GM19324 (cell line): ENCODE measurements at regions not wholly inside any gene's neighbourhood (a gene's known extent, or its start where the extent isn't known, plus 50 kb on each side); places are given as distances from the start of the nearest gene placed in this dataset.

Experiments used
- ATAC-seq: cut with Tn5 transposase; IDR thresholded peaks from one replicate; pipeline ENCODE4 v1.9.1; 2021; ENCODE audit warnings: mild to moderate bottlenecking, moderate library complexity; ENCODE audit not compliant: unreplicated experiment, low FRiP score

DNA sequence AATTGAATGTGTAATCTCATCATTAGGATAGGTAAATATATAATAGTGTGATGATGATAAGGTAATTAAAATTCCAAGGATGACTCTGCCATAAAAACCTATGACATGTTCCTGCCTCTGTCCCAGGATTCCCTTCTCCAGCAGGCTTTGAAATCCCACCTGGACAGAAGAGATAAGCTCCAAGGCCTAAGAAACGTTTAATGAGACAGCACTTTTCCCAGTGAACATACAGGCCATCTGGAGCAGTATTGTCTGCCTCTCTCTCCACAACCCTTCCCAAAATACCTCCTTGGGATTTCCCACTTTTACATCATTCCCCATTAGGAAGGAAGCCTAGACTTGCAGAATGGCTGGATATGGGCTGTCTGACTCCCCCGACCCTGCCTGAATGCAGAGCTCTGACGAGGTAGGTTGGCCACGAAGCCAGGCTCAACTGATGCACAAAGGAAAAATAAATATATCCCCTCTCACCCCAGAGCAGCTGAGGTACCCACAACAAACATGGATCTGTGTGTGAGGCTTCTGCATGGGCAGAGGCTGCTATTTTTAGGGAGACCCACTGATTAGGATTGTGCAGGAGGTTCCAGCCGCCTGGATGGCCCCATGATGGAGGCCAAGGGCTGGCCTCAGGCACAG, 71.0 kb downstream of the TMPRSS5 start:
- ATAC-seq = no peak

DNA sequence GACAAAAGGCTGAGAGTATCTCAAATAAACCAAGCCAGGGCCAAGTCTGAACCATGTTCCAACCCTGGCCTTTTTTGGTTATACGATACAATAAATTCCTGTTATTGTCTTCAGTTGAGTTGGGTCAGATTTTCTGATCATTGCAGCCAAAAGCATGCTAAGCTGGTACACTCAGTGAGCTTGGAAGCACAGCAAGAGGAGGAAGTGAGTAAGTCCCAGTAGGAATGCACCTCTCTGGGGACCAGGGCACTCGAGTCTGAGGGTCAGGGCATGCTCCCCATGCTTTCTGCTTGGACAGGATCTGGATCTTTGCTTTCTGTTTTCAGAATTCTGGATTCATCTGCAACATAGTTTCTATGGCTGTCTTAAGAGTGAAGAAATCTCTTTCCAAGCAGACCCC, 73.1 kb downstream of the TMPRSS5 start:
- no peak for ATAC-seq

DNA sequence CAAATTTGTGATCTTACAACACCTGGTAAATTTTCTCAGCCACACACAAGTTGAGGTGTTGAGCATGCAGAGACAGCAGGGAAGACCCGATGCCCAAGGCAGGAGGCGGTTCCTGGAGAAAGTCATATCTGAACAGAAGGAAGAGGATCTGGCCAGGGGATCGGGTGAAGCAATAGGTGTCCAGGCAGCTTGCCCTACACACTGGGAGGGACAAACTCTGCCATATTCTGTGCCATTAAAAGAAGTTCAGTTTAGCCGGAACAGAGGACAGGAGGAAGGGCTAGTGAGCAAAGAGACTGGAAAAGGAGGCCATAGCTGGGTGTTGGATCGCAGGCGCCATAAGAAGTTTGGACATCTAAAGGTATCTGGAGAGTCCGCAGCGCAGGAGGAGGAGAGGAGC, 76.5 kb downstream of the TMPRSS5 start:
- no peak for ATAC-seq

DNA sequence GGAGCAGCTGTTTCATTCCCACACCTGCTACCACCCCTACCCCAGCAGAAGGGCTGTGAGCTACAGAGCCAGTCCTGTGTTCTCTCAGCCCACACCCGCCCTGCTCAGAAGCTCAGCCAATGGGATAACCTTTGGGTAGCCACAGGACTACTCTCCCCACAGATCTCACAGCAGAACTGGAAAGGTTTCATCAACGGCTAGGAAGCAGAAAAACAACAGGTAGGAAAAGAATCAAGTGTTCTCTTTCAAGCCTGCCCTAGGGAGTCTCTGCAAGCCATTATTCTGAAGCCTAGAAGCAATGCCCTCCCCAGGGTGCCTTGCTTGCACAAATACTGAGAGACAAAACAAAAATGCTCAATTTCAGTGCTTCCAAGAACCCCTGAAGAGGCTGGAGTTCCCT, 77.2 kb downstream of the TMPRSS5 start:
- no peak for ATAC-seq

DNA sequence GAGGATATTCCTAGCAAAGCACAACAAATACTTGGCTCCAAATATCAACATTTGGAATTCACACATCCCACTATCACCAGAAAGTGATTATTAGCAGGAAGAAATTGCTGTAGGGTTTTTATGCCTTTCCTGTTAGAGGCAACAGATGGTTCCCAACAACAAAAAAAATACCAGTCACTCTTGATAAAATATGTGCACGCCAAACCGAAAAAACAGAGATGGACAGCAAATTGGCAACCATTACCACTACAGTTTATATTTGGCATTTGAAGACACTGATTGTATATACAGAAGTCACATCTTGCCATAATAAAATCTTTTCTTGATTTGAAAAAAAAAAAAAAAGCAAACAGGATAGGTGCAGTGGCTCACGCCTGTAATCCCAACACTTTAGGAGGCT, 78.2 kb downstream of the TMPRSS5 start:
- ATAC-seq = no peak

DNA sequence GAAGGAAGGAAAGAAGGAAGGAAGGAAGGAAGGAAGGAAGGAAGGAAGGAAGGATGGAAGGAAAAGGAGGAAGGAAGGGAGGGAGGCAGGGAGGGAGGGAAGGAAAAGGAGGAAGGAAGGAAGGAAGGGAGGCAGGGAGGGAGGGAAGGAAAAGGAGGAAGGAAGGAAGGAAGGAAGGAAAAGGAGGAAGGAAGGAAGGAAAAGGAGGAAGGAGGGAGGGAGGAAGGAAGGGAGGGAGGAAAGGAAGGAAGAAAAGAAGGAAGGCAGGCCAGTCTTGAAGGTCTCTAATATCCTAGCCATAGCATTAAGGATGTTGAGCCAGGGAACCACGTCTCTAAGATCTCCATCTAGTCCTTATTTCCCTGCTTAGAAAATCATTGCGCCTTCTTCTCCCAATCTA, 78.8 kb downstream of the TMPRSS5 start:
- ATAC-seq = no peak

DNA sequence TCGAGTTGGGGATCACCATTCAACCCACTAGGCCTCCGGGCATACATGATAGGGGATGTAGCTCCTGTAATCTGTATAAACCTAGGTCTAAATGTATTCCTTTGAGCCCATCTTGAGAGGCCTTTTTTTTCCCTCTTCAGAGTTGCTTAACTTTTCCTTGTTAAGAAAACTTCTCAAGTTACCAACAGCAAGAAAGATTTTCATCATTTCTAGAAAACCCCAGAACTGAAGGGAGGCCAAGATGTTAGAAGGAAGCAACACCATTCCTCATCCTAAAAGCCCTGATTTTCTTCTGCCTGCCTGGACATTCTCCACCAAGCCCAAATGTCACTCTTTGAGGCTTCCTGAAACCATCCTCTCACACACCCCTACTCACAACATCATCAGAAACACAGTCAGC, 79.4 kb downstream of the TMPRSS5 start:
- ATAC-seq = no peak

DNA sequence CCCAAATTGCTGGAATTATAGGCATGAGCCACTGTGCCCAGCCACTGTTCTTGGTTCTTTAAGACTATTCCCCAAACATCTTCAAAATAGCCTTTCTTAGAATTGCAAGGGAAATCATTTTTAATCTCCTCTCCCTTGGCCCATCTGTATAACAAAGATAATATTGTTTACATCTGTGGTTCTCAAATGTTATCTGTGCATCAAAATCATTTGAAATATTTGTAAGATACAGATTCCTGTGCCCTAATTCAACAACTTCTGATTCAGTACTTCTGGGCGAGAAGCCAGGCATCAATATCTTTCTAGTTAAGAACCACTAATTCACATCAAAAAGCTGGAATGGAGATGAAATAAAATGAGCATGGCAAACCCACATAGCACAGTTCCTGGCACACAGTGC, 83.0 kb downstream of the TMPRSS5 start:
- no peak for ATAC-seq

DNA sequence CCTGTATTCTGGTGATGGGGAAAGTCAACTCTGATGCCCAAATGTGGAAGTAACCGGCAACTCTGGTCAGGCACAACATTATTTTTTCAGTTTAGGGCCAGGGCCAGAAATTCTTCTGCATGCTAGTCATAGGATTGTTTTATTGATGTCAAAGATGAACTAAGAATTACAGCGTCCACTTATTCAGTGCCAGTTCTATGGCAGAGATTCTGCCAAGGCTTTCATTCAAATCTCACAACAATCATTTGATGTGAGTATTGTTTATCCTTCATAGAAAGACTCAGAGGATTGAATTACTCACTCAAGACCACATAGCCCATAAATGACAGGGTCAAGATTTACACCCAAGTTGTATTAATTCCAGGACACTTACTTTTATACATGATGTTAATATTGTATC, 87.7 kb downstream of the TMPRSS5 start:
- no peak for ATAC-seq

DNA sequence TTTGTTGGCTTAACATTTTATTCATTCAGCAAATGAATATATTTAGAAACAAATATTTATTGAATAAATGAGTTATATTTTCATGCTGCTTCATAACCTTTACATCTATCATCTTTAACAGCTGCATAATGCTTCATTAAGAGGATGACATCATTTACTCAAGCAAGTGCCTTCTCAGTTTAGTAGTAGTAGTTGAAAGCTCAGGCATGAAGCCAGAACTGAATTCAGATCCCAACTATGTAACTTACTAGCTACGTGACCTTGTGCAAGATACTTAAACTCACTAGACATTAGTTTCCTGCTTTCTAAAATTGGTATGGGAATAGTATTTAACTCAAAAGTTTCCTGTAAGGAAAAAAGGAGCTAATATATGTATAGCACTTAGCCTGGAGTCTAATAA, 90.3 kb downstream of the TMPRSS5 start:
- ATAC-seq = no peak

DNA sequence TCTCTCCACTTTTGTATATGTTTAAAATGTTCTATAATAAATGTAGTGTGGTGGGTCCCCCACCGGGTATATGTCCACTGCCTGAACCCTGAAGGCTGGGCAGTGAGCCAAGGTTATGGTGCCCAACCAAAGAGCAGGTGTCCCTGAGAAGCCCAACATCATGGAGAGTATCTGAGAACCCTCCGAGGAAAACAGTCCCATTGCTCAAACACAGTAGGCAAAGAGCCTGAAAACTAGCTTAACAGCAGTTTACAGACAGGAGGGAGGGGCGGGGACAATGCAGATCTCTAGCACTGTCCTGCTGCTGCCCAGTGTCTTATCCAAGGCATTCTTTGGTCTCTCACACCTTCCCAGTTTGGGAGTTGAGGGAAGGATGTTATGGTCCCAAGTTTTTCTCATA, 91.0 kb downstream of the TMPRSS5 start:
- no peak for ATAC-seq

DNA sequence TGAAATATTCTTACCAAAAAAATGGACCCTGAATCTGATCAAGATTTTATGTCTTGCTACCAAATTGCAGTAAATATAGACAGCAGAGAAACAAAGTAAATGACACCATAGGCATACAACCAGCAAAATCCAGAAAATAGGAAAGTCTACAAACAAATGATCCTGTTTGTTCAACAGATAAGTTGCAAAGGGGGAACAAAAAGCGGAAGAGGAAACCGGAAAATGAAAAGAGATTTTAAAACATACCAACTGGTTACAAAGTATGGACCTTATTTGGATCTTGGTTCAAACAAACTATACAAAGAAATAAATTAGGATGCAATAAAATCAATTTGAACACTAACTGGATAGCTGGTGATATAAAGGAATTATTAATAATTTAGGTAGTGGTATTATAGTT, 92.0 kb downstream of the TMPRSS5 start:
- no peak for ATAC-seq

DNA sequence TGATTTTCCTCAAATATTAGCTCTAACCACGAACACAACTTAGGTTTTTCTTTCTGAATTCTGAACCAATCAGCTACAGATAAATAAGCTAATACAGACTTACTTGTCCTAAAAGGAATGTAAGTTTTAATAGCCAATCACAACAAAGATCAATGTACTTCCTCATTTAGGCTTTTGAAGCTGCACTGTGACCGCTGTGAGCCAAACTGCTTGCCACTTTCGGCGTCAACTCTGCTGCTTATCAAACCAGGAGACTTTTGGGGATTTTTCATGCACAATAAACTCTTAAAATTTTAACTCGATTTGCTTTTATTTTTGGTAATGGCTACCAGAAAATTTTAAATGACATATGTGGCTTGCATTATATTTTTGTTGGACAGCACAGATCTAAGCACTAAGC, 92.5 kb downstream of the TMPRSS5 start:
- no peak for ATAC-seq

DNA sequence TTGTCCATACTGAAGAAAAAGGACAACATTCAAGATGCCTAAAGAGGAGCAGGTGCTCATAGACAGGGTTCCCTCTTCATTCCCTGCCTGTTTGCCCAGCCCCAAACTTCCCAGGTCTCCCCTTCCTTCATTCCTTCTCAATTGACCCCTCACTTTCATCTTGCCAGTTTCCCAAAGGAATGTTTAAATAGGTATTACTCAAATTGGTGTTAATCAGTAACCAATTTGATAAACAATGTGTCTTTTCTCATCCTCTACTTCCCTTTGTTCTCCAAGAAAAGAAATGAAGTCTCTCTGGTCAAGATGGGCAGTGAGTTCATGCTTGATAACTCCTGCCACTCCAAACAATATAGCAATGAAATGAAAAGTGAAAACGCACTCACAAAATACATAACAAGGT, 101.9 kb downstream of the TMPRSS5 start:
- no peak for ATAC-seq

DNA sequence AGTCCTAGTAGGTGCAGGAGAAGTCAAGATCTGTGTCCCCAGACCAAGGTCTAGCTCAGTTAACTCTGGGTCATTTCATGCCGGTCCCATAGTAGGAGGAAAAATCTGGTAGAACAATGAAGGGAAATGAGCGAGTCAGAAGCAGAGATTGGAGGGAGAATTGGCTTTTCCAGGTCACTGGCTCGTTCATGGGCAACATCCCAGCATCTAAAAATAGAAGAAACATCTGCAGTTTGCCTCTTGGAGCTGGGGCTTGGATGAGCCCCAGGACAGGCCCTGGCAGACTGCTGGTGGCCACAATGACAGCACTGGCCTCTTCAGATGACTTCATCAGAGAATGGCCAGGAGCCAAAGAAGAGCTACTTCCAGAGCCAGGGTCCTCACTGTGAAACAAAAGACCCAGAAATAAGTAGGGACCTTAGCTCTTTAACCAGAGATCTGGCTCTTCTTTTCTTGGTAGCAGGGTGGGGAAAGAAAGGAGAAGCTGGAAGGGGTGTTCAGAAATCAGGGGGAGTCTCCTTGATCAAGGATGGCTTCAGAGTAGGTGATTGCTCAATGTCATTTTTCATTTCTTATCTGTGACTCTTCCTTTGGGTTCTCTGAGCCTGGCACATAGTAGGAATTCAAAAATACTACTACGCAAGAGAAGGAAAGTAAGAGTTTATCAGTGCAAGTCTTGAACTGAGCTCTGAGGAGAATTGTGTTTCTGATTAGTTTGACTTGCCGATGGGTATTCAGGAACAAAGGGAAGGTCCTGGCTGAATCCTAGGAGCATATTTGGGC, 102.6 kb downstream of the TMPRSS5 start:
- no peak for ATAC-seq

DNA sequence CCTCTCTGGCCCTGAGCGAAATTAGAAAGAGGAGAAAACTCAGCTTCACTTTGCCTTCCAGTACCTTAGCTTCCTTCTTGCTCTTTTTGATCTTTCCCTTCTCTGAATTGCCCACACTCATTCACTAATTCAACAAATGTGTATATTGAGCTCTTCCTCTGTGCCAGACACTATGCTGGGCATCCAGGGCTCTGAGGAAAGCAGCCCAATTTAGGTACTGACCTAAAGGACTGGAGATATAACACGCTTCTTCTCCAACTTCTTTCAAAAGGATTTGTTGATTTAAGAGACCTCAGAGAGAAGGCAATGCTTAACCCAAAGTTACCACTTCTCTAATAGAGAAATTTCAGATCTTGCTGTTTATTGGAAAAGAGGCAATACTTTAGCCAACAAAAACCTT, 103.6 kb downstream of the TMPRSS5 start:
- ATAC-seq = no peak

DNA sequence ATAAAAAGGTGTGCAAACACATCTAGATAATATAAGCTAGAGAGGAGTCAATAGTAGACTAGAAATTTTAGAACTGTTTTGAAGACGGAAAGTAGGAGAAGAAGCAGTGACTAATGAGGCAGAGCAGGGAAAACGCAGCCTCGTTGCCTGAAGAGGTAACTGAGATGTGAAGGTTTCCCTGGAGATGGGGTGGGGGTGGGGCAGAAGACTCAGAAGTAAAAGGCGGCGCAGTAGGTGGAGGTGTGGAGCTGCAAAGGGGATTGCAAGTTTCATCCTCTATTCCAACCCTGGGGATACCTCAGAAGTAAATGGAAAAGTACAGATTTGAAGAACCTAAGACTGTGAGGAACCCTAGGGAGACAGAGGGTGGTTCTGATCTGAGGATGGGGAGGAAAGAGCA, 109.5 kb downstream of the TMPRSS5 start:
- no peak for ATAC-seq

DNA sequence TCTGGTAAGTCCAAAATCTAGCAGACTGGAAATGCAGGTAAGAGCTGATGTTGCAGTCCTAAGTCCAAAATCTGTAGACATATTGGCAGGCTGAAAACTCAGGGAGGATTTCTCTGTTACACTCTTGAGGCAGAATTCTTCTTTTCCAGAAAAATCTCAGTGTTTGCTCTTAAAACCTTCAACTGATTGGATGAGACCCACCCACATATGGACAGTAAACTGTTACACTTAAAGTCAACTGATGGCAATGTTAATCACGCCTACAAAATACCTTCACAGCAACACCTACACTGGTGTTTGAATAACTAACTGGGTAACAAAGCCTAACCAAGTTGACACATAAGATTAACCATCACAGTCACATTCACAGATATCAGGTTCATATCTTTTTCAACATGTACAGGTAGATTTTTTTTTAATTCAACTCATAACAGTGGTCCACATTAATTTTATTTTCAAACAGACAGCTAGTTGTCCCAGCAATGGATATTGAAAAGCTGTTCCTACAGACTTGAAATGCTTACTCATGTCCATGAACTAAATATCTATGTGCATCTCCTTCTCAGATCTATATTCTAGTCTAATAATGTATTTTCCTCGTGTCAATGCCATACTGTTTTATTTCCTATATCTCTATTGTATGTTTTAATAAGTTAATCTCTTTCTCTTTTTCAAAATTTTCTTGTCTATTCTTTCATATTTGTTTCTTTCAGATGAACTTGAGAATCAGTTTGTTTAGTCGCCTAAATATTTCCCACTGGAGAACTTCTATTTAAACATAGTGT, 110.1 kb downstream of the TMPRSS5 start:
- ATAC-seq = no peak

DNA sequence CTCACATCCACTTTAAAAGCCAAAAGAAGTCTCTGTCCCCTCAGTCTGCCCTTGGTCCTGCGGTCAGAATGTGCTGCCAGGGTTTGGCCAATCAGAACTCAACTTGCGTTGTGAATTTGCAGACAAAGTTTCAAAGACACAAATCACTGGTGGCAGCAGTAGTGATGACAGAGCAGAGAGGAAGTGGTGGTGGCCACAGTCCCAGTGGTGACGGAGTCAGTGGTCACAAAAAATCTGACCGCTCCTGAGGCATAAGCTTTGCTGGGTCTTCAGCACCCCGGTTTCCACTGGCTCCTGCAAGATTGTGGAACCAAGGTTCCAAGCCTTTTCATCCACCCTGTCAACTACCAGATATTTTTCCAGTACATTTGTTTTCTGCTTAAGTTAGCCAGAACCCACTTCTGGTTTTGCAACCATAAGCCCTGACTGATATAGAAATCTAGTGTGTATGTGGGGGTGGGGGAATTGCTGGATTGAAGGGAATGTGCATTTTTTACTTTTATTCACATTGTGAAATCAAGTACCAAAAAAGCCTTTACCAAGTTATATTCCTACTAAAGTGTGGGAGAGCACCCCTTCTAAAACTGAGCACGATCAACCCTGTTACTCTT, 112.3 kb downstream of the TMPRSS5 start:
- ATAC-seq = no peak

DNA sequence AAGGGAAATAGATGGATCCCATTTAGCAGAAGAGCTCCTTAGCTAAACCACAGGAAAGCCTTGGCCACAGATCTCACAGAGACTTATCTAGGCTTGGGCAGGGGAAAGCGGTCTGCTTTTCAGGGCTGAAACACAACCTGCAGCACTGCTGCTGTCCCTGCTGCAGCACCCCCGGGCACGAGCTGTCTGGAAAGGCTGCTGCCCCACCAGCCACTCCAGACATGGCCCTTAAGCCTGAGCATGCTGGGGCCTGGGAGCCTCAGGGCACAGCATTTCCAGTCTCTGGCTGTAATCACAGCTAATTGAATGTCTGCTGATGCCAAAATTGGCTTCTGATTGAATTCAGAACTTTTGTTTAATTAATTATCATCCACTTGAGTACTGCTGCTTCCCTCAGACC, 115.0 kb downstream of the TMPRSS5 start:
- no peak for ATAC-seq

DNA sequence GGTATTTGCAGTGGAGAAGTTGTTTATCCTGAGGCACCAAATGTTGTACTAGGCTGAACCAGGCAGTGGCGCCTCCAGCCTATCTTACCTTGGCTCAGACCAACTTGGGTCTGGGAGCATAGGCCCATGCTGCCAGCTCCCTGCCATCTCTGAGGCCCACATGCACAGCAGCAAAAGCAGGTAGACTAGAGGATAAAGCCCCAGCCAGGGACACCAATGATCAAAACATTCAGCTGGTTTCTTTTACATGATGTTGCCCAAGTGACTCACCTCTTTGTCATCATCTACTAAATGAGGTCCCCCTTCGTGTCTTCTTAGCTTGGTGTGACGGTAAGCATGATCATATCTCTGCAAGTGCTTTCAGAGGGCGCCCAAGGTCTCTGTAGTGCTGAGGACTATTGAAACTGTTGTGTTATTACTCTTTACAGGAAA, 112.1 kb upstream of the DRD2 start:
- ATAC-seq = peak; percentile 51
